ENCODE measurements at regions not wholly inside any gene's neighbourhood (a gene's known extent, or its start where the extent isn't known, plus 50 kb on each side); places are given as distances from the start of the nearest gene placed in this dataset.

- H4K91ac ChIP-seq (ENCODE audit: insufficient read depth, low read depth, low read length), result no peak overlapping the region
- ChIA-PET CTCF (no interaction called here), POLR2A (ENCODE audit: unreplicated experiment) (no interaction called here)
- H3K14ac ChIP-seq (replicated peaks; ENCODE audit: low read depth, low read length), result no peak overlapping the region
- H2AFZ ChIP-seq (replicated peaks; ENCODE audit: low read length, poor library complexity), result no peak overlapping the region
- no peak overlapping the region for H3K56ac ChIP-seq (ENCODE audit: extremely low read depth, insufficient read depth, low read length)
- H4K8ac ChIP-seq (ENCODE audit: low read depth in 2 of 2, low read length in 2 of 2), result no peak overlapping the region
- no CpG with 5 or more reads among the region's 2 CpGs for WGBS, 2 experiments (ENCODE audit: extremely low coverage in 2 of 2, insufficient read length in 1 of 2)
- H4K20me1 ChIP-seq (ENCODE audit: insufficient read depth, low read length), result no peaks in the 10 kb centered on the region
- no peak overlapping the region for H3K4me2 ChIP-seq (ENCODE audit: low read depth, low read length)
- no peaks in the 10 kb centered on the region for H3K27me3 ChIP-seq (ENCODE audit: control insufficient read depth, insufficient read depth, low read length)
- no peak overlapping the region for H3K4me3 ChIP-seq (ENCODE audit: insufficient read depth, low read depth, low read length)
- H2AK5ac ChIP-seq (ENCODE audit: low read depth, low read length), result no peak overlapping the region
- ATAC-seq (ENCODE audit: low read depth), result no peak
- no TSS peak for BruUV-seq (replicated peaks)
- H3K18ac ChIP-seq (ENCODE audit: low read depth, low read length), result no peak overlapping the region
- H4K5ac ChIP-seq (ENCODE audit: low read depth, low read length), result no peak overlapping the region
- no peak overlapping the region for H3K4ac ChIP-seq (ENCODE audit: low read depth, low read length)
- H2AK9ac ChIP-seq (replicated peaks; ENCODE audit: low read depth, low read length, poor library complexity), result no peak overlapping the region
- no peaks in the 10 kb centered on the region for H3K79me1 ChIP-seq (ENCODE audit: low read depth in 1 of 2, low read length in 2 of 2)
- no peak overlapping the region for H3K9ac ChIP-seq (ENCODE audit: low read depth, low read length)
- no peaks in the 10 kb centered on the region for H3K4me1 ChIP-seq (ENCODE audit: control insufficient read depth, insufficient read depth, low read length)
- H2BK20ac ChIP-seq (ENCODE audit: low read depth, low read length), result no peak overlapping the region
- no peak for TF ChIP-seq RAD21 (IDR thresholded peaks at IDR 0.05; ENCODE audit: low read length)
- no peak for TF ChIP-seq FOS (IDR thresholded peaks at IDR 0.05; ENCODE audit: low read depth, low read length)
- TF ChIP-seq RFX5 (IDR thresholded peaks at IDR 0.05; ENCODE audit: low read depth, low read length), result no peak
- no peak for TF ChIP-seq CEBPB (IDR thresholded peaks at IDR 0.05; ENCODE audit: low read depth, low read length)
- TF ChIP-seq MAZ (IDR thresholded peaks at IDR 0.05; ENCODE audit: borderline replicate concordance, low read depth, low read length), result no peak
- TF ChIP-seq, protein P1, sequence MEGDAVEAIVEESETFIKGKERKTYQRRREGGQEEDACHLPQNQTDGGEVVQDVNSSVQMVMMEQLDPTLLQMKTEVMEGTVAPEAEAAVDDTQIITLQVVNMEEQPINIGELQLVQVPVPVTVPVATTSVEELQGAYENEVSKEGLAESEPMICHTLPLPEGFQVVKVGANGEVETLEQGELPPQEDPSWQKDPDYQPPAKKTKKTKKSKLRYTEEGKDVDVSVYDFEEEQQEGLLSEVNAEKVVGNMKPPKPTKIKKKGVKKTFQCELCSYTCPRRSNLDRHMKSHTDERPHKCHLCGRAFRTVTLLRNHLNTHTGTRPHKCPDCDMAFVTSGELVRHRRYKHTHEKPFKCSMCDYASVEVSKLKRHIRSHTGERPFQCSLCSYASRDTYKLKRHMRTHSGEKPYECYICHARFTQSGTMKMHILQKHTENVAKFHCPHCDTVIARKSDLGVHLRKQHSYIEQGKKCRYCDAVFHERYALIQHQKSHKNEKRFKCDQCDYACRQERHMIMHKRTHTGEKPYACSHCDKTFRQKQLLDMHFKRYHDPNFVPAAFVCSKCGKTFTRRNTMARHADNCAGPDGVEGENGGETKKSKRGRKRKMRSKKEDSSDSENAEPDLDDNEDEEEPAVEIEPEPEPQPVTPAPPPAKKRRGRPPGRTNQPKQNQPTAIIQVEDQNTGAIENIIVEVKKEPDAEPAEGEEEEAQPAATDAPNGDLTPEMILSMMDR (conservative IDR thresholded peaks at IDR 0.05; ENCODE audit: low read depth, low read length), result no peak
- DNase-seq, result no peak
- no peak overlapping the region for H2BK5ac ChIP-seq (ENCODE audit: low read depth, low read length, poor library complexity, severe bottlenecking)
- no peaks in the 10 kb centered on the region for H3K36me3 ChIP-seq (ENCODE audit: control insufficient read depth, insufficient read depth, low read length)
- H2BK15ac ChIP-seq (ENCODE audit: low read depth, low read length), result no peak overlapping the region
- no peak overlapping the region for H3K27ac ChIP-seq (ENCODE audit: insufficient read depth, low read length)
- H3K9me1 ChIP-seq (ENCODE audit: insufficient read depth, low read length), result no peaks in the 10 kb centered on the region
- intact Hi-C loops (cut with micrococcal nuclease) (no loop called here), in situ Hi-C loops (cut with MboI; ENCODE audit: low sequenced_read_pairs) (no loop called here), dilution Hi-C loops (cut with HindIII; ENCODE audit: low sequenced_read_pairs, unreplicated experiment) (no loop called here)
- no peak overlapping the region for H2BK120ac ChIP-seq (ENCODE audit: low read depth, low read length)
- peaks cover 2% of the 10 kb centered on the region for H3K9me3 ChIP-seq (ENCODE audit: control insufficient read depth, insufficient read depth, low read length)
- no peak overlapping the region for H3K23ac ChIP-seq (ENCODE audit: low read depth, low read length)
Observed at GRCh38 chr6:23910420-23910819, 215.6 kb upstream of the NRSN1 start.
